HCT116 (cell line): ENCODE measurements at regions not wholly inside any gene's neighbourhood (a gene's known extent, or its start where the extent isn't known, plus 50 kb on each side); places are given as distances from the start of the nearest gene placed in this dataset.

ENCODE experiments used
- ATF3 ChIP-seq: IDR thresholded peaks from 2 replicates; pipeline ENCODE4 v1.6.1; 2012
- CTCF ChIP-seq, 3 experiments: fragments of 200-600 bp in 1 of 3; sonication (generic) in 1 of 3; IDR thresholded peaks in 2 of 3; conservative IDR thresholded peaks in 1 of 3; 2 replicates each; pipeline ENCODE4 v1.5.1; 2012 to 2017; ENCODE audit warnings: low read depth in 2 of 3, low read length in 2 of 3, antibody characterized with exemption in 1 of 3, borderline replicate concordance in 1 of 3, control low read depth in 1 of 3, mild to moderate bottlenecking in 1 of 3, mixed read lengths in 1 of 3, mixed run types in 1 of 3, moderate library complexity in 1 of 3; ENCODE audit not compliant: insufficient read depth in 1 of 3
- EZH2 ChIP-seq: fragments of 200-600 bp; sonication (generic); IDR thresholded peaks from 2 replicates; pipeline ENCODE4 v1.6.1; 2017; ENCODE audit warnings: antibody characterized with exemption, mixed run types
- EZH2phosphoT487 ChIP-seq: fragments of 200-600 bp; IDR thresholded peaks from 2 replicates; pipeline ENCODE4 v1.6.1; 2018; ENCODE audit warnings: antibody characterized with exemption, borderline replicate concordance
- MAX ChIP-seq: IDR thresholded peaks from 2 replicates; pipeline ENCODE4 v1.6.1; 2012
- POLR2A ChIP-seq: IDR thresholded peaks from 2 replicates; pipeline ENCODE4 v1.7.0; 2011; ENCODE audit warnings: borderline replicate concordance; ENCODE audit not compliant: insufficient read depth, insufficient read length; ENCODE audit errors: extremely low read depth
- RAD21 ChIP-seq: IDR thresholded peaks from 2 replicates; pipeline ENCODE4 v1.6.1; 2012; ENCODE audit warnings: low read depth, mild to moderate bottlenecking
- SIN3A ChIP-seq: IDR thresholded peaks from 2 replicates; pipeline ENCODE4 v1.6.1; 2012; ENCODE audit warnings: low read depth
- SP1 ChIP-seq: IDR thresholded peaks from 2 replicates; pipeline ENCODE4 v1.6.1; 2012; ENCODE audit warnings: low read depth
- TCF7L2 ChIP-seq: IDR thresholded peaks from 2 replicates; pipeline ENCODE4 v1.7.0; 2011; ENCODE audit warnings: borderline replicate concordance, inconsistent platforms; ENCODE audit not compliant: insufficient read depth, insufficient read length; ENCODE audit errors: extremely low read depth
- ZFX ChIP-seq: fragments of 450-650 bp; IDR thresholded peaks from 2 replicates; pipeline ENCODE4 v1.6.1; 2017
- ZNF274 ChIP-seq: fragments of 200-500 bp; sonication (Bioruptor generic); IDR thresholded peaks from 2 replicates; pipeline ENCODE4 v1.6.1; 2014; ENCODE audit warnings: mild to moderate bottlenecking, low read depth, low read length, inconsistent platforms
- TF ChIP-seq, protein P1 (sequence below): IDR thresholded peaks from 2 replicates; pipeline ENCODE4 v1.6.1; 2012; ENCODE audit warnings: low read depth

DNA sequence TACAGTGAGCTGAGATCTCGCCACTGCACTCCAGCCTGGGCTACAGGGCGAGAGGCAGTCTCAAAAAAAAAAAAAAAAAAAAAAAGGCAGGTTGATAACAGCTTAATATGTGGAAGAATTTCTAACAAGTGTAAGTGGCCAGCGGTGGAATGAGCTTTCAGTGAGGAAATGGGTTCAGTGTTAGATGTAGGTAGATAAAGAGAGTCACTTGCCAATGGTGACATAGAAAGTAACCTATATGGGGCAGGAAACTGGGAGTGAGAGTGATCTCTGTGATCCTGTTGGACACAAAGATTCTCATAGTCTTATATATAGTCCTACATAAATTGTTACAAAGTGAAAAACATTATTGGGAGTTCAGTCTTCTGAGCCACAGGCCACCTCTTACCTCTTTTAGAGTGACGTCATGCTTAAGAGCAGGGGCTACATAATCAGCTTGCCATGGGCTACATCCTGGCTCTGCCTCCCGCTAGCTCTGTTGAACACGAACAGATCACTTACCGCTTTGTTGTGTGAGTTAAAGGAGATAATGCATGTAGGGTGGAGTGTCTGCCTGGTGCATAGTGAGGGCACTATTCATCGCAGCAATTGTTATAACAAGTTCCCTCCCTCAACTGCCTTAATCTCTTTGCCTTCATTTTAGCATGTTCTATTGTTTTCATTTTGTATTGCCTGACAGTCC lies 110.2 kb upstream of the ELAC2 start:
- TF ChIP-seq POLR2A (no peak), ATF3 (no peak), SP1 (no peak), CTCF (IDR thresholded peaks at IDR 0.05 in 2 of 3, conservative IDR thresholded peaks at IDR 0.05 in 1 of 3; ENCODE audit: borderline replicate concordance in 1 of 3, insufficient read depth in 1 of 3, low read depth in 2 of 3, low read length in 2 of 3) (no peak), EZH2 (no peak), RAD21 (no peak), SIN3A (no peak), TCF7L2 (no peak), ZNF274 (no peak), ZFX (no peak), MAX (no peak), EZH2phosphoT487 (no peak)
- TF ChIP-seq, protein P1, sequence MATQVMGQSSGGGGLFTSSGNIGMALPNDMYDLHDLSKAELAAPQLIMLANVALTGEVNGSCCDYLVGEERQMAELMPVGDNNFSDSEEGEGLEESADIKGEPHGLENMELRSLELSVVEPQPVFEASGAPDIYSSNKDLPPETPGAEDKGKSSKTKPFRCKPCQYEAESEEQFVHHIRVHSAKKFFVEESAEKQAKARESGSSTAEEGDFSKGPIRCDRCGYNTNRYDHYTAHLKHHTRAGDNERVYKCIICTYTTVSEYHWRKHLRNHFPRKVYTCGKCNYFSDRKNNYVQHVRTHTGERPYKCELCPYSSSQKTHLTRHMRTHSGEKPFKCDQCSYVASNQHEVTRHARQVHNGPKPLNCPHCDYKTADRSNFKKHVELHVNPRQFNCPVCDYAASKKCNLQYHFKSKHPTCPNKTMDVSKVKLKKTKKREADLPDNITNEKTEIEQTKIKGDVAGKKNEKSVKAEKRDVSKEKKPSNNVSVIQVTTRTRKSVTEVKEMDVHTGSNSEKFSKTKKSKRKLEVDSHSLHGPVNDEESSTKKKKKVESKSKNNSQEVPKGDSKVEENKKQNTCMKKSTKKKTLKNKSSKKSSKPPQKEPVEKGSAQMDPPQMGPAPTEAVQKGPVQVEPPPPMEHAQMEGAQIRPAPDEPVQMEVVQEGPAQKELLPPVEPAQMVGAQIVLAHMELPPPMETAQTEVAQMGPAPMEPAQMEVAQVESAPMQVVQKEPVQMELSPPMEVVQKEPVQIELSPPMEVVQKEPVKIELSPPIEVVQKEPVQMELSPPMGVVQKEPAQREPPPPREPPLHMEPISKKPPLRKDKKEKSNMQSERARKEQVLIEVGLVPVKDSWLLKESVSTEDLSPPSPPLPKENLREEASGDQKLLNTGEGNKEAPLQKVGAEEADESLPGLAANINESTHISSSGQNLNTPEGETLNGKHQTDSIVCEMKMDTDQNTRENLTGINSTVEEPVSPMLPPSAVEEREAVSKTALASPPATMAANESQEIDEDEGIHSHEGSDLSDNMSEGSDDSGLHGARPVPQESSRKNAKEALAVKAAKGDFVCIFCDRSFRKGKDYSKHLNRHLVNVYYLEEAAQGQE = no peak
